Transverse colon (tissue), 4 donors: ENCODE measurements at regions not wholly inside any gene's neighbourhood (a gene's known extent, or its start where the extent isn't known, plus 50 kb on each side); places are given as distances from the start of the nearest gene placed in this dataset.
"Not testable (repeated sequence)": the region's sequence is repeated elsewhere in the genome, so short reads cannot be mapped to it uniquely, and the experiment has no call there.

Experiments
- DNase-seq: peaks from one replicate; pipeline ENCODE4 v3.0.0-alpha.2; 2019
- H3K27ac ChIP-seq, 4 donors: fragments of 200-600 bp; sonication (generic); 2 replicates each; pipeline ENCODE4 v1.5.1; 2016 to 2018; ENCODE audit warnings: inconsistent platforms in 4 of 4
- H3K27me3 ChIP-seq: fragments of 200-600 bp; sonication (generic); 2 replicates; pipeline ENCODE4 v1.5.1; 2017; ENCODE audit warnings: inconsistent platforms
- H3K36me3 ChIP-seq, 4 donors: fragments of 200-600 bp; sonication (generic); 2 replicates each; pipeline ENCODE4 v1.5.1; 2017 to 2019; ENCODE audit warnings: inconsistent platforms in 4 of 4
- H3K4me1 ChIP-seq, 4 donors: fragments of 200-600 bp; sonication (generic); 2 replicates each; pipeline ENCODE4 v1.5.1; 2017 to 2020; ENCODE audit warnings: inconsistent platforms in 4 of 4
- H3K4me3 ChIP-seq, 4 donors: fragments of 200-600 bp; sonication (generic); 1 replicate in 1 of 4; 2 replicates in 3 of 4; pipeline versions ENCODE4 v1.5.1 to v1.6.1; 2017 to 2019; ENCODE audit warnings: inconsistent platforms in 4 of 4
- H3K9me3 ChIP-seq, 2 donors: fragments of 200-600 bp; sonication (generic); 2 replicates each; pipeline ENCODE4 v1.5.1; 2017 to 2019; ENCODE audit warnings: inconsistent platforms in 2 of 2
- EP300 ChIP-seq: sonication (generic); formaldehyde crosslinking; IDR thresholded peaks from one replicate; pipeline ENCODE4 v1.6.1; 2017; ENCODE audit warnings: antibody characterized with exemption, low read depth
- POLR2A ChIP-seq: fragments of 450-650 bp; IDR thresholded peaks from one replicate; pipeline ENCODE4 v1.6.1; 2016; ENCODE audit warnings: antibody characterized with exemption, mild to moderate bottlenecking, moderate library complexity
- POLR2AphosphoS5 ChIP-seq, 3 donors: sonication (generic); formaldehyde crosslinking; IDR thresholded peaks; one replicate each; pipeline ENCODE4 v1.6.1; 2016; ENCODE audit warnings: antibody characterized with exemption in 3 of 3
- WGBS, 2 donors: methylation state at CpG; one replicate each; pipeline ENCODE4 v1.1.5; 2018; ENCODE audit warnings: low coverage in 1 of 2; 5-methylcytosine and 5-hydroxymethylcytosine counted together
- in situ Hi-C, 4 donors: fragments of 200-750 bp; cut with MboI; loops; one replicate each; pipeline versions ENCODE4 v1.15.0 to v1.15.1; 2017; ENCODE audit warnings: low sequenced_read_pairs in 3 of 4, low pct_ligation_motif_present in 1 of 4, low pct_unique_long_range_greater_than_20kb in 1 of 4
- intact Hi-C: fragments of 100-400 bp; cut with DNase I; formaldehyde crosslinking; loops from one replicate; pipeline ENCODE4 v1.15.1; 2023; ENCODE audit warnings: low total_unique reads
- TF ChIP-seq, protein P1 (sequence below), 5 experiments: fragments of 200-600 bp in 3 of 5; fragments of 450-650 bp in 2 of 5; sonication (generic) in 3 of 5; IDR thresholded peaks; 1 replicate in 2 of 5; 2 replicates in 3 of 5; pipeline ENCODE4 v1.5.1; 2016 to 2017; ENCODE audit warnings: antibody characterized with exemption in 5 of 5, inconsistent platforms in 3 of 5, mild to moderate bottlenecking in 2 of 5, moderate library complexity in 1 of 5

DNA sequence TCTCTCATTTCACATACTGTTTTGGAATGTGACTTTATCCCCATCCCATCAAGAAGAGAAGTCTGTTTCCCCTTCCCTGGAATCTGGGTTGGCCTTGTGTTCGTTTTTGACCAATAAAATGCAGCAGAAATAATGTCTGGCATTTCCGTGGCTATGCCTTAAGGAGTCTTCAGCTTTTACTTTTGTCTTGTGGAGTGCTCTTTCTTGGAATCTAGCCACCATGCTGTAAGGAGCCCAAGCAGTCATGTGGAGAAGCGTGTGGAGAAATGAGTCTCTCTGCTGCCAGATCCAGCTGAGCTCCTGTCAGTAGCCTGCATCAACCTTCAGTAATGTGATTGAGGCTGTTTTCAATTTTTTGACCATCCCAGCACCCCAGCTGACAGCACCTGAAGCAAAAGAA lies 84.4 kb upstream of the ARMCX2 start:
- Histone ChIP-seq H3K9me3 (no peaks in the 10 kb centered on the region), H3K4me1 (no peaks in the 10 kb centered on the region), H3K4me3 (no peak overlapping the region), H3K27me3 (no peaks in the 10 kb centered on the region), H3K36me3 (no peaks in the 10 kb centered on the region), H3K27ac (no peak overlapping the region)
- no peak for TF ChIP-seq POLR2AphosphoS5 (IDR thresholded peaks at IDR 0.05)
- no peak for TF ChIP-seq EP300
- TF ChIP-seq, protein P1, sequence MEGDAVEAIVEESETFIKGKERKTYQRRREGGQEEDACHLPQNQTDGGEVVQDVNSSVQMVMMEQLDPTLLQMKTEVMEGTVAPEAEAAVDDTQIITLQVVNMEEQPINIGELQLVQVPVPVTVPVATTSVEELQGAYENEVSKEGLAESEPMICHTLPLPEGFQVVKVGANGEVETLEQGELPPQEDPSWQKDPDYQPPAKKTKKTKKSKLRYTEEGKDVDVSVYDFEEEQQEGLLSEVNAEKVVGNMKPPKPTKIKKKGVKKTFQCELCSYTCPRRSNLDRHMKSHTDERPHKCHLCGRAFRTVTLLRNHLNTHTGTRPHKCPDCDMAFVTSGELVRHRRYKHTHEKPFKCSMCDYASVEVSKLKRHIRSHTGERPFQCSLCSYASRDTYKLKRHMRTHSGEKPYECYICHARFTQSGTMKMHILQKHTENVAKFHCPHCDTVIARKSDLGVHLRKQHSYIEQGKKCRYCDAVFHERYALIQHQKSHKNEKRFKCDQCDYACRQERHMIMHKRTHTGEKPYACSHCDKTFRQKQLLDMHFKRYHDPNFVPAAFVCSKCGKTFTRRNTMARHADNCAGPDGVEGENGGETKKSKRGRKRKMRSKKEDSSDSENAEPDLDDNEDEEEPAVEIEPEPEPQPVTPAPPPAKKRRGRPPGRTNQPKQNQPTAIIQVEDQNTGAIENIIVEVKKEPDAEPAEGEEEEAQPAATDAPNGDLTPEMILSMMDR (IDR thresholded peaks at IDR 0.05) = no peak
- TF ChIP-seq POLR2A = no peak
- in situ Hi-C loops (no loop called here), intact Hi-C loops (no loop called here)
- DNase-seq = no peak
- 38% methylated on average over 3 of the region's 3 CpGs; no CpG with 5 or more reads in 1 of the 2 donors for WGBS, 2 donors

DNA sequence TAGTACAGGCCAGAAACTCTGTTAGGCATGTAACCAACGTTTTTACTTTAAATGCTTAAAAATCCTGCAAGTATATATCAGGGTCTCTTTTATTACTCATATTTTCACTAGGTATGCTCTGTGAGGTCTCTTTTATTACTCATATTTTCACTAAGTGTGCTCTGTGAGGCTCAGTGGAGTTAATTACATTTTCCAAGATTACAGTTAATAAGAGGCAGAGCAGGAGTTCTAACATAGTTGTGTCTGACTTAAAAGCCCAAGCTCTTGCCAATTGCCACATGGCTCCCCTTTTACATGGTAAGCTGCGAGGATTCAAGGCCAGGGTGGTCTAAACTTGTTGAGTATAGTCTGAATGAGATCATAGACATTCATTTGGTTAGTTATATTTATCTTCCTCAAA lies 81.0 kb upstream of the ARMCX2 start:
- no peak for DNase-seq
- Histone ChIP-seq H3K4me1 (no peaks in the 10 kb centered on the region), H3K27me3 (no peaks in the 10 kb centered on the region), H3K27ac (no peak overlapping the region), H3K36me3 (no peaks in the 10 kb centered on the region), H3K9me3 (no peaks in the 10 kb centered on the region), H3K4me3 (no peak overlapping the region)
- intact Hi-C loops (no loop called here), in situ Hi-C loops (no loop called here)
- TF ChIP-seq EP300 (no peak), POLR2AphosphoS5 (IDR thresholded peaks at IDR 0.05) (no peak), POLR2A (no peak)
- TF ChIP-seq, protein P1 (IDR thresholded peaks at IDR 0.05) = no peak
- 26% methylated on average over 2 of the region's 2 CpGs; no CpG with 5 or more reads in 1 of the 2 donors for WGBS, 2 donors

DNA sequence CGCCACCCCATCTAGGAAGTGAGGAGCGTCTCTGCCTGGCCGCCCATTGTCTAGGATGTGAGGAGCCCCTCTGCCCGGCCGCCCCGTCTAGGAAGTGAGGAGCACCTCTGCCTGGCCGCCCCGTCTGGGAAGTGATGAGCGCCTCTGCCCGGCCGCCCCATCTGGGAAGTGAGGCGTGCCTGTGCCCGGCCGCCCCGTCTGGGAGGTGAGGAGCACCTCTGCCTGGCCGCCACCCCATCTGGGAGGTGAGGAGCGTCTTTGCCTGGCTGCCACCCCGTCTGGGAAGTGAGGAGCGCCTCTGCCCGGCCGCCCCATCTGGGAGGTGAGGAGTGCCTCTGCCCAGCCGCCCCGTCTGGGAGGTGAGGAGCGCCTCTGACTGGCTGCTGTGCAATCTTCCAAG lies 79.2 kb upstream of the ARMCX2 start:
- H3K4me1 ChIP-seq, H3K27ac ChIP-seq, H3K9me3 ChIP-seq, H3K4me3 ChIP-seq, DNase-seq, H3K36me3 ChIP-seq, intact Hi-C loops, in situ Hi-C loops, H3K27me3 ChIP-seq: not testable (repeated sequence)
- 87% methylated on average over 22 of the region's 24 CpGs; no CpG with 5 or more reads in 1 of the 2 donors for WGBS, 2 donors

DNA sequence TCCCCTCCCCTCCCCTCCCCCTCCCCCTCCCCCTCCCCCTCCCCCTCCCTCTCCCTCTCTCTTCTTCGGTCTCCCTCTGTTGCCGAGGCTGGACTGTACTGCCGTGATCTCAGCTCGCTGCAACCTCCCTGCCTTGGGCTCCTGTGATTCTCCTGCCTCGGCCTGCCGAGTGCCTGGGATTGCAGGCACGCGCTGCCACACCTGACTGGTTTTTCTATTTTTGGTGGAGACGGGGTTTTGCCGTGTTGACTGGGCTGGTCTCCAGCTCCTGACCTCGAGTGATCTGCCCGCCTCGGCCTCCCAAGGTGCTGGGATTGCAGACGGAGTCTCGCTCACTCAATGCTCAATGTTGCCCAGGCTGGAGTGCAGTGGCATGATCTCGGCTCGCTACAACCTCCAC lies 78.8 kb upstream of the ARMCX2 start:
- H3K27me3 ChIP-seq, intact Hi-C loops, H3K4me1 ChIP-seq, H3K36me3 ChIP-seq, H3K9me3 ChIP-seq, in situ Hi-C loops, H3K4me3 ChIP-seq, DNase-seq, H3K27ac ChIP-seq: not testable (repeated sequence)
- WGBS, 2 donors = 90% methylated on average over 14 of the region's 17 CpGs; no CpG with 5 or more reads in 1 of the 2 donors

DNA sequence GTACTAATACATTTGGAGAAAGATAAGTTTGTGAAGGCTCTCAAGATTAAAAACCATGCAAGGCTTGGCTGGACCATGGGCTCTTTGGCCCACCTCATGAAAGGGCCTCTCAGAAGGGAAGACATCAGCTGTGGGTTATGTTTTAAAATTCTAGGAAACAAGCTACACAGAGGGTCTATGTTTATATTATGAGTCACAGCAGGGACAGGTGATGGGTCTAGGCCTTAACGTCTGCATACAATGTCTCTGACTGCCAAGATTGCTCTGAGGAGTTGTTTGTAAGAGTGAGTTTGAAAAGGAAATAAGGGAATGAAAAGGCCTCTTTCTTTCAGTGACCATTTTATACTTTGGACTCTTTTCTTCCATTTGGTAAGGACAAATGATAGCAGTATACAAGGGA lies 77.0 kb upstream of the ARMCX2 start:
- 17 to 47% methylated on average over 1 of the region's 1 CpG for whole genome bisulfite sequencing, 2 donors
- no peaks in the 10 kb centered on the region for H3K36me3 ChIP-seq
- intact Hi-C loops = no loop called here

More for the DNA sequence above, 77.0 kb upstream of the ARMCX2 start:
- Histone ChIP-seq H3K27ac (no peak overlapping the region), H3K27me3 (no peaks in the 10 kb centered on the region), H3K4me1 (no peaks in the 10 kb centered on the region), H3K9me3 (no peaks in the 10 kb centered on the region), H3K4me3 (no peak overlapping the region)
- no peak for DNase-seq
- TF ChIP-seq, protein P1 (IDR thresholded peaks at IDR 0.05) = no peak
- no peak for TF ChIP-seq POLR2AphosphoS5 (IDR thresholded peaks at IDR 0.05)
- in situ Hi-C loops = no loop called here
